NCI-H226 (cell line): ENCODE measurements at regions not wholly inside any gene's neighbourhood (a gene's known extent, or its start where the extent isn't known, plus 50 kb on each side); places are given as distances from the start of the nearest gene placed in this dataset.

Experiments
- DNase-seq: peaks from one replicate; pipeline ENCODE4 v3.0.0-alpha.2; 2015

DNA sequence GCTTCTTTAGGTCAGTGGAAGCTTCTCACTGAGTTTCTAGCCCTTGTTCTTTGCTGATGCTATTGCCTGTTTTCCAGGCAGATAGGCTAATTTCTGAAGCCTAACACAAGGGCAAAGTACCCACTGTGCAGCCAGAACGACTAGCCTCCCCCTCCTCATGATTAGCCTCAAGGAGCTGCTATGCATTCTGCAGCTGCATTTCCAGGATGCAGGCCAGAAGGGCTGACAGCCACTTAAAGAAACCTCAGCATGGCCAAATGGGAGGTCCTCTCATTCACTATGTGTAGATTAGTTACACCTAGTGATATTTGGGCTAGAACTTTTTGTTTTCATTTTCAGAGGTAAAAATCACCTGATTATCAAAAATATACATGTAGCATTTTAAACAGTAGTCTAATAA lies 216.0 kb downstream of the RAD51AP2 start:
- no peak for DNase-seq

DNA sequence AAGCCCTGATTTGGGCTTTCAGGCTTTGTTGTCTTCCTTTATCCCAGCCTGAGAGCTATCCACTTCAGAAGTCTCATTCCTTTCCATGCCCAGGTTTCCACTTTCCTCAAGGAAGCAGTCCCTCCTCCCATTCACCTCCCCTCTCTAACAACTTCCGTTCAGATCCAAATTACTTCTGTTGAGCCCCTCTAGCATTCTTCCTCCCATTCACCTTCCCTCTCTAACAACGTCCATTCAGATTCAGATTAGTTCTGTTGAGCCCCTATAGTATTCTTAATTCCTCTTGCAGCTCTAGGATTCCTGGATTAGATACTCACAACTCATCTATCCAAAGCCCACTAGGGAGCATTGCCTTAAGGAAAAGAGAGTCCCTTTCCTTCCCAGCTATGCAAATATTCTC lies 216.8 kb downstream of the RAD51AP2 start:
- DNase-seq: no peak

DNA sequence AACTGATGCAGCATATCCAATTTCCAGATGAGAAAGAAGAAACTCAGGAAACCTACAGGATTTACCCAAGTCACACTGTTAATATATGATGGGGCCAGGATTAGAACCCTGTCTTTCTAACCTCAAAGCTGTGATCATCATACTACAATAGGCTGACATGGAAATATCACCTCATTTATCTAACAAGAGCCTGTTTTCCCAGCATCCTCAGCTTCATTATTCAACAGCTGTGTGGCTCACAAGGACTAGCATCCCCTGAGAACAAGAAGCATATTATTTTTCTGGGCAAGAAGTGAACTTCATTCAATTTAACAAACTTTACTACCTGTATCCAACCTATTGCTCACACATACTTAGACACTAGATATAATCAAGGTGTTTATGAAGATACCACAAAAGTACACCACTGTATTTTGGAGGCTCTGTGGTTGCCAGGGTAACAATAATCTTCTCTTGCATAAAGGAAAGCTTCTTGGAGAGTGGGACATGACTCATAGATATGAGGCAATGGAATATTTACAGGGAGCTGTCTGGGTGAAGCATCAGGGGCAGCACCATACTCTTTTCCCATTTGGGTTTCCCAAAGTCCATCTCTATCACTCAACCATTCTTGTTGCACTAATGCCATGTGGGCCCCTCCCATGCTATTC lies 218.2 kb downstream of the RAD51AP2 start:
- DNase-seq: peak; percentile 78

DNA sequence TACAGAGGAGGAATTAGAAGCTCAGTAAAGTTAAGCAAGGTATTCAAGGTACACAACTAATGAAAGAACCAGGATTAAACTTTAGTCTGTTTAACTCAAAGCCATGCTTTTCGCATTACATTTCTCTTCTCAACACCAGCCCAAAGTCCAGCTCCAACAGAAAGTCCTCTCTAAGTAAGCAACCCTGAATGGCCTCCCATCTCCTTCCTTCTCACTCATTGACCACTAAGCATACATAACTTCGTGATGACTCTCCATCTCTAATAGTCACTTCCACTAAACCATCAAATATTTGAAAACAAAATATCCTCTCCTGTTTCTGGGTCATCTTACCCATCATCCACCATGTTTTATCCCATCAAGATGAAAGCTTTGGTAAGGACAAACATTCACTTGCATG lies 219.8 kb downstream of the RAD51AP2 start:
- DNase-seq: no peak

DNA sequence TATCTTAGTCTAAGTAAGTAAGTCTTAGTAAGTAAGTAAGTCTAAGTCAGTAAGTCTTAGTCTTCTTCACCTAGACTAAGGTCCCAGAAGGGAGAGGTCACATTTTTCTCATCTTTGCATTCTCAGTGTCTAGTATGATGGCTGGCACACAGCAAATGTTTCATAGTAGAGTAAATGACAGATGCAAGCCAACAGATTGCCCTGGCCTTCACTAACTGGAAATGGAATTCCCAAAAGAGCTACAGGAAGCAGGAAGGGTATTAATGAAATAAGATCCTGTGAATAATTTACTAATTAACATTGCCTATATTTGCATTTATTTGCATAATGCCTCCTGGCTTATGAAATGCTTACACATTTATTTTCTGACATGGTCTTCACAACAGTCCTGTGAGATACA lies 221.6 kb downstream of the RAD51AP2 start:
- DNase-seq: no peak

DNA sequence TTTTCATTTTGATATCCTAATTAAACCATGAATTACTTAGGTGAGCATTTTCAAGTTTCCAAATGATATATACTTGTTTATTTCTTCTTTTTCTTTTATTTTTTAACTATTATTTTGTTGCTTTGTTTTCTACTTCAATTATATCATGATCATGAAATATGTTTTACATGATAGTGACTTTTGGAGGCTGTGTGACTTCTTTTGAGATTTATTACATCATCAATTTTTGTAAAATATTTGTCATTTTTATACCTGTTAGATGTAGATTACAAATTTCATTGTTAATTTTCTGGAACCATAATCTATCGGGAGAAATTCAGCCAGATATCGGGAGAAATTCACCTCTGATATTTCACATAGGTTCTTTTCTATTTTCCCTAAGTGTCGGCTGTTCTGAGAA lies 228.6 kb downstream of the RAD51AP2 start:
- DNase-seq: no peak

DNA sequence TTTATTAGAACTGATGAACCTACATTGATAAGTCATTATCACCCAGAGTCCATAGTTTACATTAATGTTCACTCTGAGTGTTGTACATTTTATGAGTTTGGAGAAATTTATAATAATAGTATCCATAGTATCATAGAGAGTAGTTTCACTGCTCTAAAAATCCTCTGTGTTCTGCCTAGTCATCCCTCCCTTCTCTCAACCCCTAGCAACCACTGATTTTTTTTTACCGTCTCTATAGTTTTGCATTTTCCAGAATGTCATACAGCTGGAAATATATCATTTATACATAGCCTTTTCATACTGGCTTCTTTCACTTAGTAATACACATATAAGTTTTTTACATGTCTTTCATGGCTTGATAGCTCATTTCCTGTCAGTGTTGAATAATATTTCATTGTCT lies 231.1 kb downstream of the RAD51AP2 start:
- no peak for DNase-seq

DNA sequence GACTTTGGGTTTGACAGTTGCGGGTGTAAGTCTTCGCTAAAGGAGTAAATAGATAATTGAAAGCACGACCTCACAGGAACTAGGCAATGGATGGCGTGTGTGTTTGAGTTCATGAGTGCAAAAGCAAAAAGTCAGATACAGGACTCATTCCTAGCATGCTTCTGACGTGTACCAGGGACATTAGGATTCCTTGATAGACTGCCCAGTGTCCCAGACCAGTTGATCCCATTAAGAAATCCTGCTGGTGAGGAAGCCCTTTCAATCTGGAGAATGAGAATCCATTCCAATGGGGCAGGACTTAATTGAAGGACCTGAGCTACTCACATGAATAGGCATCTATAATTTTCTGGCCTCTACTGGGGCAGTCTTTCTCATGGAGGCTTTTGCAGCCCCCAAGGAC lies 235.4 kb downstream of the RAD51AP2 start:
- no peak for DNase-seq

DNA sequence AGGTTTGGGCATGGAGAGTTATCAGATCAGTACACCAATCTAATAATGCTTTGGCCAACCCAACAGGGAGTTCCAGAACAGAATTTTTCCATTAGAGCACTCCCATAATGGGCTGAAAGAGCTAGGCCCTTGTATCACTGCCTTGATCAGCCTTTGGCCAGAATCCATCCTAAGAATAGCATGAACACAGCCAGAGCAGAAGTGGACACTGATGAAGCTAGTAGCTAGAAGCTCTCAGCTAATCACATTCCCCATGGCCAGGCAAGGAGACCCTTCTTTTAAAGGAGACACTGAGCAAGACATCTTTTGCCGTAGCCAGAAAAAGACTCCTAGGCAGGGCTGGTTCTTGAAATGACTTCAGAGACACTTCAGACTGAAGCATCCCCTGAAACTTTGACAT lies 236.0 kb downstream of the RAD51AP2 start:
- DNase-seq: no peak

DNA sequence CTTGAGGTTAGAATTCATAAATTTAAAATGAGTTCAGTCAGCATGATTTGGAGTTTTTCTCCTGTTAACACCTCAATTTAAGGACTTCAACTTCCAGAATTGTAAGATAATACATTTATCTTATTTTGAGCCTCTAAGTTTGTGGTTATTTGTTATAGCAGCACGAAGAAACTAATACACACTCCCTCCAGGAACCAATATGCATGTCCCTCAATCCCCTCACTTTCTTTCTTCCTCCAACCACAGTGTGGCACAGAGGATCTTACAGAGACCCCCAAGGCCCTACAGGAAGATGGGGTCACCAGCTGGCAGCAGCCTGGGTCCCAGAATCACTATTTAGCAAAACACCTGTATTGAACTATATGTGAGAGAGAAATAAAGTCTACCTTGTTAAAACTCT lies 242.0 kb downstream of the RAD51AP2 start:
- DNase-seq: no peak

DNA sequence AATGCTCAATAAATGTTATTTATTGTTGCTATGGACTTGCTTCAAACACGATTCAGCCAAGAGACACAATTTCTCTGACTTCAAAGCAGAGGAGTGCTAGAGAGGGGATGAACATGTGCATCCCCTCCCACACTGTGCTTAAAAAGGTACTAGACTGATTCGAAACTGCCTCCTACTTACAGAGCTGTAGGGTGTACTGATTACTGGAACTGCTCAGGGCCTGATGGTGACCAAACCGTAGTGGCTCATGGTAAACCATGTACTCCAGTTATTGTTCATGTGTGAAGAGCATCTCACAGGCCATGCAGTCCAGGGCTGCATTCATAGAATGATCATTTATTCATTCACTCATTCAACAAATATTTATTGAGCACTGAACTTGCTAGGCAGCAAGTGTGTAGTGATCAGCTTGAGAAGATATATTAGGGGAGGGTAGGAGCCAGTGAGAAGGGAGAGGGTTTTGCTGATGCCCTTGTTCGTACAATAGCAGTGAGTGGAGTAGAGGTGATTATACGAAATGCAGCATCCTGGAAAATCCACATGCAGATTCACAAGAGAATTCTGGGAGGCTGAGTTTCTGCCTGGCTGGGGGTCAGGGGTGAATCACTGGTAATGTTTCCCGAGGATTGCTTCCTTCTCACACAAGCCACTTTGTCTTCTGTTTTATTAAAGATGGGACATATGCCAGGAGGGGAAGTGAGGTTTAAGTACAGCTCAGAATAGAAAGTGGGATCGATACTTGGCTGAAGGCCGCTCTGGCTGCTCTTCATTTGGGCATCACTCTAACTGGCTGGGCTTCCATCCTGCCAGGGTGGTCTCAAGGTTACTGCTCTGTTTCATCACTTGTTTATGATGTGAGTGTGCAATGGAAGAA lies 245.4 kb downstream of the RAD51AP2 start:
- no peak for DNase-seq

DNA sequence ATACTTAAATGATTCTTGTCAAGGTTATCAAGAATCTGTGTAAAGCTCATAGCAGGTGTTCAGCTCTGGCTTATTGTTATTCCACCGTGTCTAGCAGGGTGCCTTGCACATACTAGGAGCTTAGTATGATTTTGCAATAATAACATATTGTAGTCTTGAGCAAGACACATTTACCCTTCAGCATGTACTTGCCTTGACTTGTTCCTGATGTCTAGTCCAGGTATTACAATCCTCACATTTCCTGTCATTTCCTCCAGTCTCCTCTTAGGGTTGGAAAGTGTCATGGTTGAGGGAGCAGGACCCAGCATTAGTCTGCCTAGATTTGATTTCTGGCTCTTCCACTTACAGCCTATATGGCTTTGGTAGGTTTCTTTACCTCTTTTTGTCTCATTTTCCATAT lies 246.1 kb downstream of the RAD51AP2 start:
- no peak for DNase-seq

DNA sequence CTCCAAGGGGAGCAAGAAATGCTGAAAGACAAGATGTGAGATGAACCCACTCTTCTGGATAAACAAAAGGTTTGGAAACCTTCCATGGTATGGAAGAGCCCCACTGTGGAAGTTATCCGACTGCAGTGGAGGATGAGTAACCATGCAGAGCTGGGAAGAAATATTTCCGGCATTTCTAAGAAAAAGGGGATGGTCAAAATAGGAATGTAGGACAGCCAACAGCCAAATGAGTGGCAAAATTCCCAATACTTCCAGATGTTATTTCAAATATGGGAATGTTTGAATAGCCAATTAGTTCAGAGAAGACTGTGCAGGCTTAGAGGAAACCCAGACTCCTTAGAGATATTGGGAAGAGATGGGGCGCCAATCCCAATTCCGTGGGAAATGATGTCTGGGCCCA lies 246.8 kb downstream of the RAD51AP2 start:
- no peak for DNase-seq

DNA sequence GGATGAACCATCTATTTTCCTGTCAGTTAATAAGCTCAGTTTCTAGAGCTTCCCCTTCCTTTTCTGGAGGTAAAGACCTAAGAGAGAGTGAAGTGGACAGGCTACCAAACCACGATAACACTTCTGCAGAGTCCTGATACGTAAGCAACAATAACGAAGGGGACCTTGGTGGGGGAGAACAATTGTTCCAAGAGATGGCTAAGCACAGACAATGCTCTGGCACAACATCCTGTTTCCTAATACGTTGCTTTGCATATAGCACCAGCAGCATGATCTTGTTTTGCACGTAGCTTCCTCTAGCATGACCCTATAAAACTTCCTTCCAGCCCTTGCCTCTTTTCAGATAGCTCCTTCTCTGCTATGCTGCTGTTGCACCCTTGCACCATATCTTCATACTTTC lies 247.3 kb downstream of the RAD51AP2 start:
- no peak for DNase-seq

DNA sequence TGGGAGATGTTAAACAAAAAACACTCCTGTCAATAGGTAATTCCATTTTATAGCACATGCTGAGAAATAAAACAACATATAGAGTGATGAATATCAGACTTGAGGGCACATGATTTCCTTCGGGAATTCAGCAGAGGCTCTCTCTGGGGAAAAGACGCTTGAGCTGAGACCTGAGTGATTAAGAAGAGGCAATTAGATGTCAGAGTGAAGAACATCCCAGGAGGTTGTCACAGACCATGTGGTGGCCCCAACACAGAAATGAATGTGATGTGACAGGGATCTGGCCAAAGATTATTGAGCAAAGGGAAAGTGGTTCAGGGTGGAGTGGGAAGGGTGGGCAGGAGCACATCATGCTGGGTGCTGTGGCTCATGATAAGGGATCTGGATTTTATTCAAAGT lies 254.7 kb downstream of the RAD51AP2 start:
- DNase-seq: no peak

DNA sequence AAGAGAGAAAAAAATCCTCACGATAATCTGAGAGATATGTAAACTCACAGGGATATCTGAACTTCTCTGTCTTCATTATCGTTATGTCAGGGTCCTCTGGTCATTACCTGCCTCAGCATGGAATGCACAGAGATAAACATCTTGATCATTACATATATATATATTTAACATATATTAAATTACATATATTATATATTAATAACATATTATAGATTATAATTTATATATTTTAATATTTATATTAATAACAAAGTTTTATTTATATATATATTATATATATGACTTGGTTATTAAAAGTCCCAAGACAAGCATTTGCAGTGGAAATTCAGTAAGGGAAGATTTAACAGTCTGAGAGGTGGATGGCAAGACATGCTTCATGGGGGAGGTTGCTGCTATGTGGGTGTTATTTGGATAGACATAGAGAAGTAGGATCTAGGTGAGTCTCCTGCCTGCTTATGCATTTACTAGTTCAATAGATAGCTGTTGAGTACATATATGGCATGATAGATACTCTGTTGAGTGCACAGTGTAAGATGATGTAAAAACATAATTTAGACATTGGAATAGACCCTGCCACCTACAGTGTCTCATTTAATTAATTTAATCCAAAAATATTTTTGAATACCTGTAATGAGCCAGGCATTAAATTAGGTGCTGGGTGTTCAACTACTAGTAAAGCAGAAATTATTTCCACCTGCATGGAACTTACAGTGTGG lies 255.2 kb downstream of the RAD51AP2 start:
- no peak for DNase-seq

DNA sequence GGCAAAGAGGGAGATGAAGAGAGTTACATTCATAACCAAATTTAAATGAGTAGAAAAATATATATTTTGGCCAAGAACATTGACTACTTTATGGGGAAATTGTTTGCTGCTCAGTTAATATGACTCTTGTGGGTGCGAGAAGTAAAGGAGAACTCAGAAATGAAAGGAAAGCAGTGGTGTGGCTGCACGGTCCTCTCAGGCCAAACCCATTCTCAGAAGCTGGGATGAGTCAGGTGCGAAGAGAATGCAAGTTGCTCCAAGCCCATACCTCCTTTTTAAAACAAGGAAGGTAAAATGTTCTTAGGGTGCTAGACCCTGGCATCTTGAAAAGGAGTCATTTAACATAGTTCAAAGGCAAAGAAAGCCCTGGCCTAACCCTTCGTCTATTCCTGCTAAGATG lies 258.6 kb downstream of the RAD51AP2 start:
- no peak for DNase-seq

DNA sequence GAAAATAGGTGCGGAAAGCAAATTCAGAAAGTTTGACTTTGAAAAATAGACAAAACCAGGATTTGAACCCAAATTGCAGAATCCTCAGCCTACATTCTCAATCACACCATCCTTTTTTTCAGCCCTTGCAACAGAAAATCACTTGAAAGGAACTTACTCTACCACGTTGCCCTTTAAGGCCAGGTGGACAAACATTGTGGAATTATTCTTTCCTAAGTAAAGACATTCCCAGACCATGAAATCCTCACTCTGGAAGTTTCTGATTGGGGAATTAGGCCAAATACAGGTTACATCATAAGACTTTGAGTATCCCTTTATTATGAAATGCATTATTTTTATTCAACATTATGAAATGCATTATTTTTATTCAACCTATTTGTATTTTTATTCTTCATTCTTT lies 259.4 kb downstream of the RAD51AP2 start:
- DNase-seq: no peak

DNA sequence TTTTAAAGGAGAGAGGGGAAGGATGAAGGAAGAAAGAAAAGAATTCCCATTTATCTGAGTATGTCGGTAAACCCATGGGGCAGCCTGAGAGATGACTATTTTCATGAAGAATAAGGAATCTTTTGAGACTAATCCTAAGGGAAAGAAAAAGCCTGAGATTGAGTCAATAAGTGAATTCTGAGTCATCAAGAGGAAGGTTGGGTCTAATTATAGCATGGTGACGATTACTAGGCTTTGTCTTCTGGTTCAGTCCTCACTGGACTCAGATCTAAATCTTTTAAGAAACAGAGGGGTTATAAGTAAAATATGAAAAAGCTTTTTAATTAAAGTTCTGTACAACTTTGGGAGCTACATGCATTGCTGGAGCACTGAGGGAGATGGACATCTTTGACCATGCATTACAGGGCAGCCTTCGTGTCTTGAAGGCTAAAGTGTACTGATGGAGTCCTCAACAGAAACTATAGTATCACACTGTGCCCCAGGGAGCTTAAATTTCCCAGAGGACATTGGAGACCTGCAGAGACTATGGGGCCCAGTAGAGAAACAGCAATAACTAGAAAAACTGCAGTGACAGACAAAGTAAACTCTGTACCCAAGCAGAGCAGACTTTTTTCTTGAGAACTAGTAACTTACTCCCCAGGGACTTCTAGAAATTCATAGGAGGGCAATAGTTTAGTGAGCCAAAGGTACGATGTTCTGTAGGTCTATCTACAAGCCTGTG lies 260.9 kb downstream of the RAD51AP2 start:
- no peak for DNase-seq

DNA sequence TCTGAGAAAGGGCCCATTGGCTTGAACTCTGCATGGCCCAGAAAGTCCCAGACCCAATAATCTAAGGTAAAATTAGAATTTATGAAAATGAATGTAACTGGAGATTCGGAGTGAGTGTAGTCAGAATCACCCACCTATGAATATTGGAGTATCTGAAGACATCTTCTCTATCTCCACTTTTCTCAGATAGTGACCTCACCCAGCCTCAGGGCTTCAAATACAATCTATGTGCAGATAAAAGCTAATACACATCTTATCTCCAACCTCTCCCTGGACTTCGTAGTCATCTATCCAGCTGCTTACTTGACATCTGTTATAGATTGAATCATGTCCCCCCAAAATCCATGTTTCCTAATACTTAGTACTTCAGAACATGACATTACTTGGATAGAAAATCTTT lies 263.2 kb downstream of the RAD51AP2 start:
- peak; percentile 17 for DNase-seq

DNA sequence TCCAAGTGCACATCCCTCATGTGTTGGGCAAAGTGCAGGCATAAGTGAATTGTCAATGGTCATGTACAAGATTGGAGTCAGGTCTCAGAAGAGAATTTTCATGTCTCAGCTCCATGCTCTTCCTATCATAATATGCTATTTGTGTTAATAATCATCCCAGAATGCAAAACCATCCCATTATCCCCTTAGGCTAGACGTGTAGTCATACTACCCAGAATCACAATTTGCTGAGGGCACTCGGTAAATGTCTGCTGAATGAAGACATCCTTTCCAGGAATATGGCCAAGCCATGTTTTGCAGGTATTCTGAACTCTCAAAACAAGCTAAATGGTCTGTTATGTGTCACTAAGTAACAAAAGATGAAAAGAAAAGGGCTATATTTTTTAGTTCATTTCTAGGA lies 263.8 kb downstream of the RAD51AP2 start:
- DNase-seq: no peak

DNA sequence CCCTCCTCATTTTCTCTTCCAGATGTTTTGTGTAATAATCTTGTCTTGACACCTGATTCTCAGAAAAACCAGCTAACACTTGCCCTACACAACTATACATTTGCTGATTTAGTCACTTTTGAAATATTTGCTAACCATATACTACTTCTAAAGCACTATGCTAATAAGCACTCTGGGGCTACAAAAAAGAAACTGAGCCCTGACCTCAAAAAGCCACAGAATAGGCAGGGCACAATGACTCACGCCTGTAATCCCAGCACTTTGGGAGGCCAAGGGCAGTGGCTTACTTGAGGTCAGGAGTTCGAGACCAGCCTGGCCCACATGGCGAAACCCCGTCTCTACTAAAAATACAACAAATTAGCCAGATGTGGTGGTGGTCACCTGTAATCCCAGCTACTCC lies 266.0 kb downstream of the RAD51AP2 start:
- DNase-seq: no peak

DNA sequence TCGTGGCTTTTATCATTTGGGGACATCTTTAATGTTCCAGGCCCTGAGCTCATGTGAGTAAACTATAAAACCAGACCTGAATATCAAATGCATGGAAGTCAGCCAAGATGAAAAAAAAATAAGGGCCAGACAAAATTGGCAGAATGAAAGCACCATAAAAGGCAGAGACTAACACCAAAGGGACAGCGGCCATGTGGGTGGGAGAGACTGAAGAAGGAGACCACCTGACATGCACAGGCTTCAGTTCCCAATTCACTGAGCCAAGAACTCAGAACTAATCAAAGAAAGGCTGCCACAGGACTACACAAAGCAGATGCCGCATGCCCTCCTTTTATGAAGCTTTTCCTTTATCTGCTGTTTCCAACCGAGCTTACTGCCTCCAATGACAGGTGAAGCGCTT lies 267.1 kb downstream of the RAD51AP2 start:
- no peak for DNase-seq
